ENCODE measurements at regions not wholly inside any gene's neighbourhood (a gene's known extent, or its start where the extent isn't known, plus 50 kb on each side); places are given as distances from the start of the nearest gene placed in this dataset.

GRCh38 chr12:67788118-67788517 is 139.6 kb downstream of the DYRK2 start:
- no peaks in the 10 kb centered on the region for H3K4me1 ChIP-seq (ENCODE audit: control insufficient read depth, extremely low read depth, insufficient read depth, low read length)
- DNase-seq (ENCODE audit: low read depth, low spot score), result no peak
- CTCF ChIA-PET, result interaction anchor here (1.6 to 1.7 kb wide), 2 partner anchors 13 to 23 kb away, joined by 3 to 4 read pairs; no protein-coding TSS in a partner anchor

More at GRCh38 chr12:67788118-67788517, 139.6 kb downstream of the DYRK2 start:
- Histone ChIP-seq H3K4me3 (replicated peaks in 1 of 3; ENCODE audit: insufficient read depth in 1 of 3, low read depth in 1 of 3, low read length in 3 of 3) (no peak overlapping the region), H3K79me2 (ENCODE audit: control insufficient read depth, insufficient read depth, low read length) (no peaks in the 10 kb centered on the region), H4K20me1 (replicated peaks; ENCODE audit: control insufficient read depth, extremely low read depth, insufficient read depth, low read length) (no peaks in the 10 kb centered on the region), H2AFZ (ENCODE audit: low read depth, low read length) (no peak overlapping the region), H3K9me3 (replicated peaks; ENCODE audit: control insufficient read depth, insufficient read depth, low read length) (no peaks in the 10 kb centered on the region), H3K27ac (ENCODE audit: insufficient read depth, low read depth, low read length) (no peak overlapping the region), H3K36me3 (ENCODE audit: control insufficient read depth in 2 of 2, extremely low read depth in 1 of 2, insufficient read depth in 2 of 2, low read length in 2 of 2) (no peaks in the 10 kb centered on the region), H3K4me2 (ENCODE audit: insufficient read depth, low read length) (no peak overlapping the region), H3K9ac (replicated peaks; ENCODE audit: extremely low read depth, insufficient read depth, low read length) (no peak overlapping the region), H3K27me3 (ENCODE audit: control insufficient read depth in 2 of 2, insufficient read depth in 2 of 2, low read length in 2 of 2) (no peaks in the 10 kb centered on the region), H3K9me1 (replicated peaks; ENCODE audit: control insufficient read depth, extremely low read depth, insufficient read depth, low read length) (no peaks in the 10 kb centered on the region)
- TF ChIP-seq JUN (IDR thresholded peaks at IDR 0.05; ENCODE audit: borderline replicate concordance, insufficient read depth, insufficient read length, low read depth) (no peak), MAX (IDR thresholded peaks at IDR 0.05; ENCODE audit: insufficient read depth, insufficient read length) (no peak), POLR2AphosphoS5 (IDR thresholded peaks at IDR 0.05; ENCODE audit: insufficient read depth, low read depth, low read length) (no peak), FOS (IDR thresholded peaks at IDR 0.05; ENCODE audit: borderline replicate concordance, insufficient read depth, low read length) (no peak), GATA2 (IDR thresholded peaks at IDR 0.05; ENCODE audit: insufficient read depth, insufficient read length, low read depth, low read length) (no peak), POLR2A (IDR thresholded peaks at IDR 0.05; ENCODE audit: low read depth, low read length) (no peak), MYC (IDR thresholded peaks at IDR 0.05; ENCODE audit: low read depth, low read length) (no peak), CTCF (IDR thresholded peaks at IDR 0.05; ENCODE audit: extremely low read depth in 1 of 2, insufficient read depth in 1 of 2, low read depth in 1 of 2, low read length in 2 of 2) (no peak), EZH2 (IDR thresholded peaks at IDR 0.05; ENCODE audit: borderline replicate concordance, low read depth, low read length, severe bottlenecking) (no peak)
- POLR2A ChIA-PET, result no interaction called here
- intact Hi-C loops (cut with micrococcal nuclease), result no loop called here
- no TSS peak for BruUV-seq (replicated peaks)
- dilution Hi-C loops (cut with MboI; ENCODE audit: extremely low pct_ligation_motif_present, low sequenced_read_pairs), result no loop called here
- FAIRE-seq, result no peak
